HG03175 (cell line): ENCODE measurements at regions not wholly inside any gene's neighbourhood (a gene's known extent, or its start where the extent isn't known, plus 50 kb on each side); places are given as distances from the start of the nearest gene placed in this dataset.
"Not testable (repeated sequence)": the region's sequence is repeated elsewhere in the genome, so short reads cannot be mapped to it uniquely, and the experiment has no call there.

Source experiments
- ATAC-seq: cut with Tn5 transposase; IDR thresholded peaks from one replicate; pipeline ENCODE4 v1.9.1; 2021; ENCODE audit warnings: mild to moderate bottlenecking, moderate library complexity; ENCODE audit not compliant: unreplicated experiment

GRCh38 chr14:55843718-55844403 is 263.9 kb downstream of the KTN1 start:
- ATAC-seq: no peak

GRCh38 chr14:55845963-55846825 is 266.2 kb downstream of the KTN1 start:
- no peak for ATAC-seq

GRCh38 chr14:55846826-55847446 is 266.9 kb downstream of the KTN1 start:
- ATAC-seq: no peak

- ATAC-seq: no peak
These were observed 267.8 kb downstream of the KTN1 start for GRCh38 chr14:55847766-55848165.

- no peak for ATAC-seq
These were observed 269.0 kb downstream of the KTN1 start for GRCh38 chr14:55848964-55849363.

GRCh38 chr14:55849833-55850232 is 268.4 kb upstream of the PELI2 start:
- no peak for ATAC-seq

GRCh38 chr14:55850825-55851241 is 267.4 kb upstream of the PELI2 start:
- ATAC-seq: no peak

GRCh38 chr14:55851301-55851700 is 266.9 kb upstream of the PELI2 start:
- no peak for ATAC-seq

GRCh38 chr14:55851961-55852360 is 266.2 kb upstream of the PELI2 start:
- no peak for ATAC-seq

GRCh38 chr14:55855751-55856150 is 262.5 kb upstream of the PELI2 start:
- no peak for ATAC-seq

- ATAC-seq: no peak
These were observed 259.6 kb upstream of the PELI2 start for GRCh38 chr14:55858604-55859003.

- not testable (repeated sequence) for ATAC-seq
These were observed 256.6 kb upstream of the PELI2 start for GRCh38 chr14:55861561-55861960.

GRCh38 chr14:55864890-55865655 is 253.1 kb upstream of the PELI2 start:
- ATAC-seq: no peak

GRCh38 chr14:55867311-55867710 is 250.9 kb upstream of the PELI2 start:
- ATAC-seq: no peak

- ATAC-seq: no peak
These were observed 250.5 kb upstream of the PELI2 start for GRCh38 chr14:55867719-55868118.

GRCh38 chr14:55869397-55870049 is 248.7 kb upstream of the PELI2 start:
- no peak for ATAC-seq

- no peak for ATAC-seq
These were observed 245.0 kb upstream of the PELI2 start for GRCh38 chr14:55873169-55873568.

GRCh38 chr14:55874785-55875184 is 243.4 kb upstream of the PELI2 start:
- ATAC-seq: no peak

- no peak for ATAC-seq
These were observed 240.3 kb upstream of the PELI2 start for GRCh38 chr14:55877942-55878341.

- no peak for ATAC-seq
These were observed 236.5 kb upstream of the PELI2 start for GRCh38 chr14:55881577-55882241.
